CD14-positive monocyte (primary cell): ENCODE measurements at regions not wholly inside any gene's neighbourhood (a gene's known extent, or its start where the extent isn't known, plus 50 kb on each side); places are given as distances from the start of the nearest gene placed in this dataset.

Source experiments
- DNase-seq, 3 donors: peaks; one replicate each; pipeline ENCODE4 v3.0.0-alpha.2; 2011 to 2022
- H2AFZ ChIP-seq: 2 replicates; pipeline ENCODE4 v1.6.0; 2012; ENCODE audit warnings: mild to moderate bottlenecking, low read depth, low read length, inconsistent platforms; ENCODE audit not compliant: insufficient read depth, poor library complexity, severe bottlenecking
- H3K27ac ChIP-seq, 2 donors: 1 replicate in 1 of 2; 2 replicates in 1 of 2; pipeline ENCODE4 v1.5.1; 2012 to 2013; ENCODE audit warnings: low read length in 2 of 2, control low read depth in 1 of 2, inconsistent platforms in 1 of 2, low read depth in 1 of 2, mild to moderate bottlenecking in 1 of 2
- H3K27me3 ChIP-seq, 2 donors: one replicate each; pipeline versions ENCODE4 v1.6.0 to v1.6.1; 2011 to 2013; ENCODE audit warnings: low read length in 2 of 2; ENCODE audit not compliant: control insufficient read depth in 2 of 2, insufficient read depth in 2 of 2
- H3K36me3 ChIP-seq, 2 donors: replicated peaks in 1 of 2; 1 replicate in 1 of 2; 2 replicates in 1 of 2; pipeline versions ENCODE4 v1.5.1 to v1.6.1; 2012 to 2013; ENCODE audit warnings: low read length in 2 of 2, control low read depth in 1 of 2, inconsistent platforms in 1 of 2, mild to moderate bottlenecking in 1 of 2; ENCODE audit not compliant: insufficient read depth in 2 of 2, control insufficient read depth in 1 of 2
- H3K4me1 ChIP-seq, 2 donors: 1 replicate in 1 of 2; 2 replicates in 1 of 2; pipeline versions ENCODE4 v1.5.1 to v1.6.1; 2012 to 2013; ENCODE audit warnings: low read length in 2 of 2, control low read depth in 1 of 2, inconsistent platforms in 1 of 2, mild to moderate bottlenecking in 1 of 2, moderate library complexity in 1 of 2; ENCODE audit not compliant: insufficient read depth in 2 of 2, control insufficient read depth in 1 of 2
- H3K4me2 ChIP-seq: replicated peaks from 2 replicates; pipeline ENCODE3; 2012; ENCODE audit warnings: low read length, moderate library complexity, mild to moderate bottlenecking; ENCODE audit not compliant: poor library complexity, severe bottlenecking; ENCODE audit errors: extremely low read depth
- H3K4me3 ChIP-seq, 3 experiments: fragments of 200-600 bp in 1 of 3; sonication (generic) in 1 of 3; replicated peaks in 1 of 3; 1 replicate in 2 of 3; 2 replicates in 1 of 3; pipeline ENCODE4 v1.5.1; 2011 to 2013; ENCODE audit warnings: low read length in 3 of 3, mild to moderate bottlenecking in 3 of 3, control low read depth in 2 of 3, low read depth in 2 of 3, inconsistent platforms in 1 of 3, moderate library complexity in 1 of 3
- H3K79me2 ChIP-seq: 2 replicates; pipeline ENCODE4 v1.6.0; 2012; ENCODE audit warnings: mild to moderate bottlenecking, control low read depth, inconsistent platforms, low read length, moderate library complexity; ENCODE audit not compliant: insufficient read depth
- H3K9ac ChIP-seq: 2 replicates; pipeline ENCODE4 v1.6.0; 2017; ENCODE audit warnings: low read length, mild to moderate bottlenecking; ENCODE audit not compliant: insufficient read depth, poor library complexity, severe bottlenecking
- H3K9me3 ChIP-seq, 2 donors: replicated peaks in 1 of 2; 1 replicate in 1 of 2; 2 replicates in 1 of 2; pipeline versions ENCODE4 v1.5.1 to v1.6.1; 2012 to 2013; ENCODE audit warnings: low read length in 2 of 2, control low read depth in 1 of 2; ENCODE audit not compliant: control insufficient read depth in 1 of 2, insufficient read depth in 1 of 2
- H4K20me1 ChIP-seq: 2 replicates; pipeline ENCODE4 v1.6.0; 2012; ENCODE audit warnings: mild to moderate bottlenecking, low read length, control low read depth, moderate library complexity; ENCODE audit not compliant: insufficient read depth
- H3K27ac Mint-ChIP-seq, 7 donors: one replicate each; pipeline ENCODE4 v1.8.0; 2020; ENCODE audit warnings: mild to moderate bottlenecking in 7 of 7, mixed read lengths in 7 of 7, moderate library complexity in 6 of 7, inconsistent platforms in 2 of 7
- H3K27me3 Mint-ChIP-seq, 3 donors: one replicate each; pipeline ENCODE4 v1.8.0; 2021 to 2022; ENCODE audit warnings: low read depth in 3 of 3, mild to moderate bottlenecking in 3 of 3, mixed read lengths in 3 of 3, moderate library complexity in 3 of 3, inconsistent platforms in 1 of 3
- H3K36me3 Mint-ChIP-seq, 2 donors: one replicate each; pipeline ENCODE4 v1.8.0; 2020; ENCODE audit warnings: mixed read lengths in 2 of 2, inconsistent platforms in 1 of 2, mild to moderate bottlenecking in 1 of 2
- H3K4me1 Mint-ChIP-seq: one replicate; pipeline ENCODE4 v1.8.0; 2020; ENCODE audit warnings: mild to moderate bottlenecking, mixed read lengths
- H3K4me3 Mint-ChIP-seq, 2 donors: one replicate each; pipeline ENCODE4 v1.8.0; 2020; ENCODE audit warnings: mild to moderate bottlenecking in 2 of 2, mixed read lengths in 2 of 2, moderate library complexity in 1 of 2
- H3K9me3 Mint-ChIP-seq, 7 donors: one replicate each; pipeline ENCODE4 v1.8.0; 2020 to 2022; ENCODE audit warnings: mixed read lengths in 7 of 7, mild to moderate bottlenecking in 6 of 7, moderate library complexity in 6 of 7, inconsistent platforms in 2 of 7
- CTCF ChIP-seq: fragments of 200-600 bp; IDR thresholded peaks from one replicate; pipeline ENCODE4 v1.8.0; 2022; ENCODE audit warnings: antibody characterized with exemption, mild to moderate bottlenecking
- WGBS: methylation state at CpG from one replicate; pipeline ENCODE4 v1.1.5; 2013; ENCODE audit warnings: missing lambda C conversion rate; ENCODE audit not compliant: insufficient coverage; 5-methylcytosine and 5-hydroxymethylcytosine counted together
- intact Hi-C, 2 donors: fragments of 100-400 bp; cut with micrococcal nuclease; formaldehyde crosslinking; loops; one replicate each; pipeline versions ENCODE4 v1.15.0 to v1.15.1; 2023

- H3K27ac Mint-ChIP-seq = no peak overlapping the region
- no peak overlapping the region for H3K4me3 ChIP-seq
- no peak overlapping the region for H3K9ac ChIP-seq
- no peaks in the 10 kb centered on the region for H4K20me1 ChIP-seq
- H3K4me1 ChIP-seq = no peaks in the 10 kb centered on the region
- no peaks in the 10 kb centered on the region for H3K36me3 Mint-ChIP-seq
- no peaks in the 10 kb centered on the region for H3K79me2 ChIP-seq
- peaks cover 0 to 3% (median 0%) of the 10 kb centered on the region in 7 donors for H3K9me3 Mint-ChIP-seq
- no peaks in the 10 kb centered on the region for H3K27me3 Mint-ChIP-seq
- WGBS = 89% methylated on average over 7 of the region's 8 CpGs
- intact Hi-C loops = no loop called here
- no peak overlapping the region for H3K27ac ChIP-seq
- no peak overlapping the region for H3K4me3 Mint-ChIP-seq
- H3K9me3 ChIP-seq = no peaks in the 10 kb centered on the region
- no peak for DNase-seq
- no peak for TF ChIP-seq CTCF
- no peaks in the 10 kb centered on the region for H3K27me3 ChIP-seq
- H3K4me2 ChIP-seq = no peak overlapping the region
- no peaks in the 10 kb centered on the region for H3K4me1 Mint-ChIP-seq
- no peak overlapping the region for H2AFZ ChIP-seq
- H3K36me3 ChIP-seq = no peaks in the 10 kb centered on the region
Measured at GRCh38 chr2:15719566-15720313, 128.1 kb downstream of the DDX1 start.

- no peak overlapping the region for H3K27ac Mint-ChIP-seq
- peaks cover 0 to 2% (median 0%) of the 10 kb centered on the region in 7 donors for H3K9me3 Mint-ChIP-seq
- no peak overlapping the region for H3K4me3 Mint-ChIP-seq
- DNase-seq = no peak
- no peak overlapping the region for H3K4me2 ChIP-seq
- no peaks in the 10 kb centered on the region for H3K9me3 ChIP-seq
- no peaks in the 10 kb centered on the region for H3K36me3 ChIP-seq
- no peaks in the 10 kb centered on the region for H3K27me3 Mint-ChIP-seq
- no peaks in the 10 kb centered on the region for H3K36me3 Mint-ChIP-seq
- intact Hi-C loops = no loop called here
- no peak overlapping the region for H3K27ac ChIP-seq
- 50% methylated on average over 2 of the region's 9 CpGs for WGBS
- H2AFZ ChIP-seq = no peak overlapping the region
- TF ChIP-seq CTCF = no peak
- H4K20me1 ChIP-seq = no peaks in the 10 kb centered on the region
- no peaks in the 10 kb centered on the region for H3K4me1 ChIP-seq
- H3K27me3 ChIP-seq = no peaks in the 10 kb centered on the region
- no peaks in the 10 kb centered on the region for H3K4me1 Mint-ChIP-seq
- no peak overlapping the region for H3K9ac ChIP-seq
- no peak overlapping the region for H3K4me3 ChIP-seq
- no peaks in the 10 kb centered on the region for H3K79me2 ChIP-seq
Measured at GRCh38 chr2:15720561-15721307, 129.1 kb downstream of the DDX1 start.
